WERI-Rb-1 (cell line): ENCODE measurements at regions not wholly inside any gene's neighbourhood (a gene's known extent, or its start where the extent isn't known, plus 50 kb on each side); places are given as distances from the start of the nearest gene placed in this dataset.

ENCODE experiments used
- DNase-seq: peaks from one replicate; pipeline ENCODE4 v3.0.0-alpha.2; 2020
- H3K27ac ChIP-seq: fragments of 250-450 bp; sonication (Bioruptor Pico); 2 replicates; pipeline ENCODE4 v1.5.1; 2020; ENCODE audit warnings: mild to moderate bottlenecking, moderate library complexity
- H3K27me3 ChIP-seq: fragments of 250-450 bp; sonication (Bioruptor Pico); 2 replicates; pipeline ENCODE4 v1.5.1; 2021; ENCODE audit warnings: mild to moderate bottlenecking, low read depth, moderate library complexity; ENCODE audit not compliant: insufficient read depth, severe bottlenecking
- H3K36me3 ChIP-seq: fragments of 250-450 bp; sonication (Bioruptor Pico); 2 replicates; pipeline ENCODE4 v1.5.1; 2020; ENCODE audit warnings: mild to moderate bottlenecking, moderate library complexity
- H3K4me3 ChIP-seq: 2 replicates; pipeline ENCODE4 v1.5.1; 2011; ENCODE audit warnings: low read depth, mild to moderate bottlenecking, control low read depth, low read length
- H3K9me3 ChIP-seq: fragments of 250-450 bp; sonication (Bioruptor Pico); 2 replicates; pipeline ENCODE4 v1.5.1; 2021; ENCODE audit warnings: mild to moderate bottlenecking, moderate library complexity; ENCODE audit not compliant: severe bottlenecking
- TF ChIP-seq, protein P1 (sequence below): IDR thresholded peaks from 2 replicates; pipeline ENCODE4 v1.5.1; 2011; ENCODE audit warnings: low read depth, mild to moderate bottlenecking, control low read depth, inconsistent platforms, low read length

DNA sequence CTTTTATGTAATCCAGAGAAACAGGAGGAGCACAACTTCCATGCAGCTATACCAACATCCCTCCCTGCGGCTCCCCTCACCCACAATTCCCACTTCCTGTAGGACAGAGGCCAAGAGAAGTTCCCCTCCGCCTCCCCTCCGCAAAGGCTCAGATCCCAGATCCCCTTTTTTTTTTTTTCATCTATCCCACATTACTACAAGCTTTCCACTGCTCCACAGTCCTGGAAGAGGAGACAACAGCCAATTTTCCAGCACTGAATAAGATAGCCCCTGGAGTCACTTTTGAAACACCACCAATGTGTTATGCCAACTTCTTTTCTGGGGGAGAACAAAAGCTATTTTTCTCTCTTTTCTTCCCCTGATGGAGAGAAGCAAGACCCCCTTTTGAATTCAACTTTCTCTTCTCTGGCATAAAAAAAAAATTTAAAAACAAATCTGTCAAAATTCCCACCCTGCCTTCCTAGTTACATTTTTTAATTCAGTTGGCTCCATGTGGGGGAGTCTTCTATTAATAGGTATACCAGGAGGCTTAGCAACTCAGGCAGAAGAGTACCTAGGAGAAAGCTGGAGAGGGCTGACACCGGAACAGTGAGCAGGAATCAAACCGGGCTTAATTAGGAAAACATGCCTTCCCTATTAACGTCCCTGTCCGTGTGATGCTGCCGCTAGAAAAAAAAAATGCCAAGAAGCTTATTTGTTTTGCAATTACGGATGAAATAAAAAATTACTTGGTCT lies 543.4 kb downstream of the BUD13 start:
- Histone ChIP-seq H3K27ac (no peak overlapping the region), H3K27me3 (no peaks in the 10 kb centered on the region), H3K9me3 (no peaks in the 10 kb centered on the region), H3K4me3 (no peak overlapping the region), H3K36me3 (no peaks in the 10 kb centered on the region)
- TF ChIP-seq, protein P1, sequence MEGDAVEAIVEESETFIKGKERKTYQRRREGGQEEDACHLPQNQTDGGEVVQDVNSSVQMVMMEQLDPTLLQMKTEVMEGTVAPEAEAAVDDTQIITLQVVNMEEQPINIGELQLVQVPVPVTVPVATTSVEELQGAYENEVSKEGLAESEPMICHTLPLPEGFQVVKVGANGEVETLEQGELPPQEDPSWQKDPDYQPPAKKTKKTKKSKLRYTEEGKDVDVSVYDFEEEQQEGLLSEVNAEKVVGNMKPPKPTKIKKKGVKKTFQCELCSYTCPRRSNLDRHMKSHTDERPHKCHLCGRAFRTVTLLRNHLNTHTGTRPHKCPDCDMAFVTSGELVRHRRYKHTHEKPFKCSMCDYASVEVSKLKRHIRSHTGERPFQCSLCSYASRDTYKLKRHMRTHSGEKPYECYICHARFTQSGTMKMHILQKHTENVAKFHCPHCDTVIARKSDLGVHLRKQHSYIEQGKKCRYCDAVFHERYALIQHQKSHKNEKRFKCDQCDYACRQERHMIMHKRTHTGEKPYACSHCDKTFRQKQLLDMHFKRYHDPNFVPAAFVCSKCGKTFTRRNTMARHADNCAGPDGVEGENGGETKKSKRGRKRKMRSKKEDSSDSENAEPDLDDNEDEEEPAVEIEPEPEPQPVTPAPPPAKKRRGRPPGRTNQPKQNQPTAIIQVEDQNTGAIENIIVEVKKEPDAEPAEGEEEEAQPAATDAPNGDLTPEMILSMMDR: no peak
- no peak for DNase-seq

DNA sequence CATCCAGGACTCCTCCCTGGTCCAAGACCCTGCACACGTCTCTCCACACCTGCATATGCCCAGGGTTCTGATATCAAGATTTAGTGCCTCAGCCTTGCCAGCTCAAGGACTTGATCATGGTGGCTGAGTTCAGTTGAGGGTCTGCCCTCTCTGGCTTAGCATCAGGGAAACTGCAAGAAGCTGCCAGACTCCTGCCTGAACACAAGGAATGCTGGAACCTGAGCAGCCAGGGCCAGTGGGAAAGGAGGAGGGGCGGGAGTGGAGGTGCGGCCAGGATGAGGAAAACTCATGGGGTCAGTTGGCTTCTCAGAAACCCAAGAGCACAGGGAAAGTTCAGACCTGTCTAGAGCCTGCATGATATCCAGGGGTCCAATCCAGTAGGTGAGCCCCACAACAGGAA lies 546.1 kb downstream of the BUD13 start:
- TF ChIP-seq, protein P1: no peak
- Histone ChIP-seq H3K4me3 (no peak overlapping the region), H3K9me3 (no peaks in the 10 kb centered on the region), H3K27ac (no peak overlapping the region), H3K27me3 (no peaks in the 10 kb centered on the region), H3K36me3 (no peaks in the 10 kb centered on the region)
- no peak for DNase-seq

DNA sequence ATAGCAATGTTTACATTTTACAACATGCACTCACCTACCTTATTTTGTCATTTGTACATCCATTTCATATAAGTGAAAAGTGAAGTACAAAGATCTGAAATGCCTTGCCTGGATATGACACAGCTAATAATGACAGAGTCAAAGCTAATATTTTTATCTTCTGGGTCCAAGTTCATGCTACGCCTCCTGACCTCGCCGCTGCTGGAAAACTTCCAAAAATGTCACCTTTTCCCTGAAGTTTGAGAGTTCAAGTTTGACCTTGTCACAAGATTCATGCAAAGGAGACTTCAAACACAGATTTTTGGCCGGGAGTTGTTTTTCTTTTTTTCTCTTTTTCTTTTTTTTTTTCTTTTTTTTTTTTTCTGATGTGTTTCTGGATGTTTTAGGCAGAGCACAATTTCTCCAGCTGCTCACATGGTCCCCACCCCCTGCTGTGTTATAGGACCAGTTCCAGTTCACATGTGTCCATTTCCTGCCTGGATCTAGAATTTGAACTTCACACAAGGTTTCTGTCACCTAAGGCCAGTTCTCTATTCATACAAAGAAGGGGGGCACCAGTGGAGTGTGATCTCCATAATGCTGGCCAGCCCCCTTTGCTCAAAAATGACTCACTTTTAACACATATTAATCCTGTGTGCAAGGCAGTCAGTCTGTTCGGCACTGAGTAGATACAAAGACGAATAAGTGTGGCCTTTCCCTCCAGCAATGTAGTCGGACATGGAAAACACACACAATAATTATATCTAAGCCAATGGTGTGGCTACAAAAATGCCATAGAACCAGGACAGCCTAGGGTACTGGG lies 546.8 kb downstream of the BUD13 start:
- Histone ChIP-seq H3K4me3 (no peak overlapping the region), H3K36me3 (no peaks in the 10 kb centered on the region), H3K9me3 (no peaks in the 10 kb centered on the region), H3K27ac (no peak overlapping the region), H3K27me3 (no peaks in the 10 kb centered on the region)
- no peak for DNase-seq
- TF ChIP-seq, protein P1: no peak

DNA sequence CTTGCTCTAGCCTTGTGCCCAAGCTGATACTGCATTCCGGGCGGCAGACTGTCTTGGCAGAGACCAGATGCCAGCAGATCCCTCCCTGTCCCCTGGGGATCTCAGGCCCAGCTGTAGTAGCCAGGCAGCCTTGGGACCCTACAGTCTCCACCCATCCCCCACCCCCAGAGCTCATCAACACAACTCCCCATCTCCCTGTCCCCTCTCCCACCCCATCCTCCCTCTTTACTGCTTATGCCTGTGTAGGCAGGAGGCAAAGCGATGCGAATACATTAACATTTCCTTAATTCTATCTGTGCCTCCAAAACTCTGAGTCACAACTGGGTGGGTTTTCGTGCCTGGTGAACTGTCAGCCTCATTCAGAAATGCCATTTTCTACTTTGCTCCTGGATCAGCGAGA lies 547.6 kb downstream of the BUD13 start:
- TF ChIP-seq, protein P1: no peak
- DNase-seq: no peak
- Histone ChIP-seq H3K9me3 (peaks cover 4% of the 10 kb centered on the region), H3K36me3 (no peaks in the 10 kb centered on the region), H3K27ac (no peak overlapping the region), H3K4me3 (no peak overlapping the region), H3K27me3 (no peaks in the 10 kb centered on the region)

DNA sequence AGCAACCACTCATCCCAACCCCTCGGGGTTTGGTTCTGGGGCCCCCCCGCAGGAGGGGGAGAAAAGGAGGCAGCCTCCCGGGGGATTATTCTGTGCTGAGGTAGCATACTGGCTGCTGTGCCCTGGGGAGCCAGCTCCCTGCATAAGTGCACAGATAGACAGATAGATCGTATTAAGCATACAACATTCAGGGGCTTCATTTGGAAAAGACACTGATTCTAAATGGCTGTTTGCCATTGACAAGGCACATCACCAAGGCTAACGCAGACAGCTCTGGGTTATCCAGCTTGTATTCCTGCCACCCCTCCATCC lies 547.9 kb downstream of the BUD13 start:
- Histone ChIP-seq H3K36me3 (no peaks in the 10 kb centered on the region), H3K27me3 (no peaks in the 10 kb centered on the region), H3K9me3 (peaks cover 4% of the 10 kb centered on the region), H3K4me3 (no peak overlapping the region), H3K27ac (no peak overlapping the region)
- no peak for DNase-seq
- TF ChIP-seq, protein P1: no peak
